CD4-positive, alpha-beta T cell treated with Interleukin-6 at 100 ng/mL for 8 hours (primary cell): ENCODE measurements at regions not wholly inside any gene's neighbourhood (a gene's known extent, or its start where the extent isn't known, plus 50 kb on each side); places are given as distances from the start of the nearest gene placed in this dataset.
"Not testable (repeated sequence)": the region's sequence is repeated elsewhere in the genome, so short reads cannot be mapped to it uniquely, and the experiment has no call there.

Experiments used
- DNase-seq: peaks from one replicate; pipeline ENCODE4 v3.0.0-alpha.2; 2020; ENCODE audit warnings: mixed read lengths, low spot score

DNA sequence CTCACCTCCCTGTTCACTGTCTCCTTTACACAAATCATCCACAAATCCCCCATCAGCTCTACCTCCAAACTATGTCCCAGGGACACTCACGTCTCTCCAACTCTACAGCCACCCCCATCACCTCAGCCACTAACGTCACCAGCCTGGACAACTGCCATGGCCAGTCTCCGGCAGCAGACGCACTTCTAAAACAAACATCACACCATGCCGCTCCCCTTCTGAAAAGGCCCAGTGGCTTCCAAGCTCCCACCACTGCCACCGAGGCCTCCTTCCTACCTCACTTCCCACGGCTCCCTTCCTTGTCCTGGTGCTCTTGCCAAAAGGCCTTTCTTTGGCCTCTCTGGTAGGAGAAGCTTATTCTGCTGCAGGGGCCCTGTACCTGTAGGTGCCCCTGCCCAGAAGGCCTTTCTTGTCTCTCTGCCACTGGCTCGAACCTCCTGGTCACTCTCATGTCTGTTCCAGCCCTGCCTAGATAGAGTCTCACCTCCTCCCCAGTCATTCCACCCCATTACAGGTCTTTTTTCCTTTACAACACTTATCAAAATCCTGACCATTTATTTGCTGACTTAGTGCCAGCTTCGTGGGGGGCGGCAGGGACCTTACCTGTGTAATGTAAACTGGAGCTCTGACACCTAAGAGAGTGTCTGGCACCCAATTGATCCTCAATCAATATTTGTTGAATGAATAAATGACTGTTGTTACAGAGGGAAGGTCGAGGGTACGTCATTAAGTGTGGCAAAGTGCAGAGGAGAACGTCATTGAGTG is 304.2 kb downstream of the GOLGA6L6 start:
- DNase-seq, result not testable (repeated sequence)

DNA sequence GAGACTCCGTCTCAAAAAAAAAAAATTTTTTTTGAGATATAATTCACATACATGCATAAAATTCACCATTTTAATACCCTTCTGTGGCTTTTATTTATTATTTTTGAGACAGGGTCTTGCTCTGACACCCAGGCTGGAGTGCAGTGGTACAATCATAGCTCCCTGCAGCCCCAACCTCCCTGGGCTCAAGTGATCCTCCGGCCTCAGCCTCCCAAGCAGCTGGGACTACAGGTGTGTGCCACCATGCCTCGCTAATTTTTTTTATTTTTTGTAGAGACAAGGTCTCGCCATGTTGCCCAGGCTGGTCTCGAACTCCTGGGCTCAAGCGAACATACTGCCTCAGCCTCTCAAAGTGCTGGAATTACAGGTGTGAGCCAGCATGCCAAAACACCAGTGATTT is 305.9 kb downstream of the GOLGA6L6 start:
- not testable (repeated sequence) for DNase-seq

DNA sequence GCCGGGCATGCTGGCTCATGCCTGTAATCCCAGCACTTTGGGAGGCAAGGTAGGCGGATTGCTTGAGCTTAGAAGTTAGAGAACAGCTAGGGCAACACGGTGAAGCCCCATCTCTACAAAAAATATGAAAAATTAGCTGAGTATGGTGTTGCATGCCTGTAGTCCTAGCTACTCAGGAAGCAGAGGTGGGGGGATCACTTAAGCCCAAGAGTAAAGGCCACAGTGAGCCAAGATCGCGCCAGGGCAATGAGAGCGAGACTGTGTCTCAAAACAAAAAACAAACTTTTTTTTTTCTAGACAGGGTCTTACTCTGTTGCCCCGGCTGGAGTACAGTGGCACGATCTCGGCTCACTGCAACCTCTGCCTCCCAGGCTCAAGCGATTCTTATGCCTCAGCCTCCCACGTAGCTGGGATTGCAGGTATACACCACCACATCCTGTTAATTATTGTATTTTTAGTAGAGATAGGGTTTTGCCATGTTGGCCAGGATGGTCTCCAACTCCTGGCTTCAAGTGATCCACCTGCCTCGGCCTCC is 307.5 kb downstream of the GOLGA6L6 start:
- DNase-seq, result not testable (repeated sequence)

DNA sequence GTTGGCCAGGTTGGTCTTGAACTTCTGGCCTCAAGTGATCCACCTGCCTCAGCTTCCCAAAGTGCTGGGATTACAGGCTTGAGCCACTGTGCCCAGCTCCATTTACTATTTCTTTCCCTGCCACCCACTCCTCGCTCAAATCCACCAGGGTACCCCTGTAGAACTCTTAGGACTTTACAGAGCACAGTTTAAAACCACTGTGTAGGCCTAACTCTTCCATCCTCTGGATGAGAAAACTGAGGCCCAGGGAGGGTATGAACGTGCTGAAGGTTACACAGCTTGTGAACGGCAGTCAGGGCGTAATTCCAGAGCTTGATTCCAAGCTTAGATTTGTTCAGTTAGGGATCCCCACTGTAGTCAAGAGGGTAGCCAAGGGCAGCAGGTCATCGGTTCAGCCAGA is 309.1 kb downstream of the GOLGA6L6 start:
- not testable (repeated sequence) for DNase-seq

DNA sequence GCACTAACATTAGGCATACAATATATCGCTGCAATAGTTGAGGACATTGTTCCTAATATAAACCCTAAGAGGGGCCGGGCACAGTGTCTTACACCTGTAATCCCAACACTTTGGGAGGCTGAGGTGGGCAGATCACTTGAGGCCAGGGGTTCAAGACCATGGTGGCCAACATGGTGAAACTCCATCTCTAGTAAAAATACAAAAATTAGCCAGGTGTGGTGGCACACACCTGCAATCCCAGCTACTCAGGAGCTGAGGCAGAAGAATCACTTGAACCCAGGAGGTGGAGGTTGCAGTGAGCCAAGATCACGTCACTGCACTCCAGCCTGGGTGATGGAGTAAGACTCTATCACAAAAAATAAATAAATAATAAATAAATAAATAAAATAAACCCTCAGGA is 310.9 kb downstream of the GOLGA6L6 start:
- not testable (repeated sequence) for DNase-seq

DNA sequence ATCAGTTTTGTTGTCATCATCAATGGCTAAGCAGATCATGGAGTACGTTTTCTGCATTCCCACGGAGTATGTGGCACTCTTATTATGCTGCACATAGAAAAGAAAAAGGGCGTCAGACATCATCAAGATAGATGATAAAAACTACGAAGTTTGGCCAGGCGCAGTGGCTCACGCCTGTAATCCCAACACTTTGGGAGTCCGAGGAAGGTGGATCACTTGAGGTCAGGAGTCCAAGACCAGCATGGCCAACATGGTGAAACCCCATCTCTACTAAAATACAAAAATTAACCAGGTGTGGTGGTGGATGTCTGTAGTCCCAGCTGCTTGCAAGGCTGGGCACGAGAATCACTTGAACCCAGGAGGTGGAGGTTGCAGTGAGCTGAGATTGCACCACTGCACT is 312.8 kb downstream of the GOLGA6L6 start:
- not testable (repeated sequence) for DNase-seq

DNA sequence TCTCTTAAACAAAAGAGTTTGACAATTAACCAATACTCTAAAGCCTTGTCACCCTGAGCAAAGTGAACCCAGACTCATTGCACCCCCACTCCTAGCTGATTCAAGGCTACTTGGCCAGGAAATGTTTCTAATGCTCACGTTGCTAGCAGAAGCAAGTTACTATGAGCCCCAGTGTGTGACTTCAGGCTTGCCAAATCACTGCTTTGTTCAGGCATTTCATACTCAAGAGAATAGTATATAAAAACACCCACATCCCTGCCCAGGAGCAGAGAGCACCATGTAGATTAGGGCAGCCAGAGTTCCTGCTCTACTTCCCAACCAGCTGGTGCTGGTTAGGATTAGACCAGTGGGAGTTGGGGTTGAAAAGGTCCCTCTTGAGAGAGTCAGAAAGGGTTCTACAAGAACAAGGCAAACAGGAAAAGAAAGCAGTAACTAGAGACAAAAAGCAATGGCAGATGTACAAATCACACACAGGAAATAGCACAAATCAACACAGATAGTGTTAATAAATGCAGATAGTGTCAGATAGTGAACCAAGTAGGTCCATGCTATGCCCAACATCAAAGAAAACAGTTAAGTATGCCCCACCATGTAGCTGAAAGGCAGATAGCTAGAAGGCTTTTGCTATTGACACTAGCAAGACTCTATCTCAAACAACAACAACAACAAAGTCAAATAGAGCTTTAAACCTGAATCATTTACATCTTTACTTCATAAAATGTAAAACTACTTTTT is 314.3 kb downstream of the GOLGA6L6 start:
- not testable (repeated sequence) for DNase-seq

DNA sequence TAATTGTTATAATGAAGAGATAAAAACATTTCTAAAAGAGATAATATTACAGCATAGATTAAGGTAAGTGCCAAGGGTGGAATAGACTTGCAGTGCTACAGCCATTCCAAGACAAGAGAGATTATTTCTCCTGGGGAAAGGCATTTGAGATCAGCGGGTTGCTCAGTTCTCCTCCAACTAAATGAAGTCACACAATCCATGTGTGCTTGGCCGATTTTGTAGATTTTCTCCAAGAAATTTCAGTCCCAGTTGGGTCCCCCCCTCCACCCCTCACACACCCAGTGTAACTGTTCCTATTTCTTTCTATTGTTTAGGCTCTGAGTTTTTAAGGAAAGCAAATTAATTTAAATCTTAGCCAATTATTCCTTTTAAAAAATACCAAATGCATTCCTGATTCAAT is 315.1 kb downstream of the GOLGA6L6 start:
- DNase-seq, result not testable (repeated sequence)

DNA sequence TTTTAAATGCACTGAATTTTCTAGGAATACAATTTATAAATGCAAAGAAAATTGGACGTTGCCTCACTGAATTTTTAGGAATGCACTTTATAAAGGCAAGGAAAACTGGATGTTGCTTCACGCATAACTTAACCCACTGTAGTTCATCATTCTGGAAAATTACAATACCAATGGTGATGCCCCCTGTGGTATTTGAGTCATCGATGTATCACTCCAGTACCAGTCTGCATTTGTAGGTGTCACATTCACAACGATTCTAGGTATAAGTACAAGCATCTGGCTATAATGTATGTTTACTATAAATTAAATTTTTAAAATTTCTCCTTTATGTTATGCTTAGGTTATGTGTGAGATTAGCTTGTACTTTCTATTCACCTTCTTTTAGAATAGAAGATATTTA is 320.5 kb downstream of the GOLGA6L6 start:
- not testable (repeated sequence) for DNase-seq

DNA sequence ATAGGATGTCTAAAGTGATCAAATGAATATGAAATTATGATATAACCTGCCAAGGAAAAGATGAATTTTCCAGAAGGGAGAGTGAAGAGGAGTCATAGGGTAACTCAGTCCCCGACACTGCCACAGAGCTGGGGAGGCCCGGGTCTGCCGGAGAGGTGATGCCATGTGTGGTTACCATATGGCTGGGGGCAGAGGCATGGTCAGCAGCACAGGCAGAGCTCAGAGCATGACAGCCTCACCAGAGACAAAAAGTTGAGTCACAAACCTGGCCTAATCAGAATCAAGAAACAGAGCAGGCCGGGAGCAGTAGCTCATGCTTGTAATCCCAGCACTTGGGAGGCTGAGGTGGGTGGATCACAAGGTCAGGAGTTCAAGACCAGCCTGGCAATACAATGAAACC is 322.4 kb downstream of the GOLGA6L6 start:
- DNase-seq, result not testable (repeated sequence)

DNA sequence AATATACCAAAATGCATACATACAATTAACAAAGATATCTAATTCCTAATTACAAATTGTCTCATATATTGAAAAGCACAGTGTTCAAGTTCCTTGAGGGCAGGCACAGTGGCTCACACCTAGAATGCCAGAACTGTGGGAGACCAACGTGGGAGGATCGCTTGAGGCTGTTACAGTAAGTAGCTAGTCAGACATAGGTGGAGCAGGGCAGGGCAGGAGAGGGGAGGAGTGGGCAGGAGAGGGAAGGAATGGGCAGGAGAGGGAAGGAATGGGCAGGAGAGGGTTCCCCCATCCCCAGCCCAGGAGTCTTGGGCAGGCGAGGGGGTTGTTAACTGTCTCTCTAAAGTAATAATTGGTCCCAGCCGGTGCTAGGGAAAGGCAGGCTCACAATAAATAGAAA is 325.9 kb downstream of the GOLGA6L6 start:
- DNase-seq, result not testable (repeated sequence)

DNA sequence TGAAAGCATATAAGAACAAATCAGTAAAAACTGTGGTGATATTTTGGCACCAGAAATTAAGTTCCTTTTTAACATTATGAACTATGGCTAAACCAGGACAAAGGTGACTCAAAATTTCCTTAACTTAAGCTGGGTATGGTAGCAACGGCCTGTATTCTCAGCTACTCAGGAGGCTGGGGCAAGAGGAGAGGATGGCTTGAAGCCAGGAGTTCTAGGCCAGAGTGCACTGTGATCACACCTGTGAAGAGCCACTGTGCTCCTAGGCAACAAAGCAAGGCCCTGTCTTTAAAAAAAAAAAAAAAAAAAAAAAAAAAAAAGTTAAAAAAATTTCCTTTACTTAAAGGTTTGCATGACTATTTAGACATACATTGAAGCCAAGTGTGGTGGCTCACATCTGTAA is 327.5 kb downstream of the GOLGA6L6 start:
- not testable (repeated sequence) for DNase-seq

DNA sequence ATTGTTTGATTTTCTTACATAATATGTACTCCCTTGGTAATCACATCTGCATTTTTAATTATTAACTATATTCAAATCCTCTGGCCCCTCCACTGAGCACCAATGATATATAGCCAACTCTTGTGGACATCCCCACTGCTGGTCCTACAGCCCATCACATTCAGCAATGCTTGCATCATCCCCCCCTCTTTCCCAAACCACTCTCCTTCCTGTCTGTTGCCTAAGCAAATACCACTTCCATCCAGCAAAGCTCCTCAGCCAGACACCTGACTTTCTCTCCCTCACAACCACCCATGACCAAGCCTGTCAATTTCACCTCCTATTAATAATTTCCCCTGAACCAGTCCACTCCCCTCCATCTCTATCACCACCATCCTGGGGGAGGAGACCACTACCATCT is 330.1 kb downstream of the GOLGA6L6 start:
- DNase-seq, result not testable (repeated sequence)

DNA sequence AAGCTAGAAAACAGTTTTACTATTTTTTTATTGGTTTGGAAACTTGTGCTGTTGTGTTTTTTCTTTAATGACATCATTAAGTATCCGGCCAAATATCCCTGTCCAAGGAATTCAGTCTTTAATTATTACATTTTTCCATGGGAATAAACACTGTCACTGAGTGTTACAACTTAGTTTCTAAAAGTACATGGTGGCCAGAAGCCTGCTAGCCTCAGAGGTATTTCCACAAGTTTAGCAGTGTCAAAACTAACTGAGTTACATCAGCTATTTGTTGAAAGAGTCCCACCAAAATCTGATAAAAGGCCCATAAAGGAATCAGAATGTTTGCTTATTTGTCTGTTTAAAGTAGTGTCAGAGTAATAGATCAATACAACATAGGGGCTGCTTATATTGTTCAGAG is 331.6 kb downstream of the GOLGA6L6 start:
- DNase-seq, result not testable (repeated sequence)

DNA sequence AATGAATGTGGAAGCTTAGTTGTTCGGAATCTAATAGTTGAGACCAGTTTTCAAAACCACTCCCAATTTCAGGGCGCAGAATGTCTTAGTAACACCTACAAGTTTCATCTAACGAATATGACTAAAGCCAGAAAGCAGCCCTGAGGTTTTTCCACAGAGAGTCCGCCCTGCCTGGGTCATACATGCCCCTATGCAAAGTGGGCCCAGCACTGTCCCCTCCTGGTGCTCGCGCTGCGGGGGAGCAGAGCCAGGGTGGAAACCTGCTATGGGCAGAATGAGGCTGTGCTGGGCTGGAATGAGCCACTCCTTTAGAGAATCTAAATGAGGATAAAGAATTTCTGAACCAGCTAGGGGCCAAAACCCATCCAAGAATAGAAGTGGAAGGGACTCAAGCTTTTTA is 334.0 kb downstream of the GOLGA6L6 start:
- DNase-seq, result not testable (repeated sequence)

DNA sequence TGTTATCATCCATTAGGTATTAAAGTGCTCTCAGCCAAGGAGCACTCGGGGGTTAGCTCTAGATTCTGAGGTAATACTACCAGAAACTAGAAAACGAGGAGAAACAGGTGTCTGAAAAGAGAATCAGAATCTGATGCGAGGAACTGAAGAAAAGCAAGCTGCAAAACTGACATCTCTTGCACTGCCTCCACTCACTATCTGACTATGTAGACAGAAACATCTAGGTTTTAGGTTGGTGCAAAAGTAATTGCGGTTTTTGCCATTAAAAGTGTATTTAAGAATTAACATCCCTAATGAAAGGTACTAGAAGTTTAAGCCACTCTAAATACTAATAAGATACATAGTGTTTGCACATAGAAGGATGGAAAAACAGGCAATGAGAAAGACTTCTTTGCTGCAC is 334.4 kb downstream of the GOLGA6L6 start:
- not testable (repeated sequence) for DNase-seq

DNA sequence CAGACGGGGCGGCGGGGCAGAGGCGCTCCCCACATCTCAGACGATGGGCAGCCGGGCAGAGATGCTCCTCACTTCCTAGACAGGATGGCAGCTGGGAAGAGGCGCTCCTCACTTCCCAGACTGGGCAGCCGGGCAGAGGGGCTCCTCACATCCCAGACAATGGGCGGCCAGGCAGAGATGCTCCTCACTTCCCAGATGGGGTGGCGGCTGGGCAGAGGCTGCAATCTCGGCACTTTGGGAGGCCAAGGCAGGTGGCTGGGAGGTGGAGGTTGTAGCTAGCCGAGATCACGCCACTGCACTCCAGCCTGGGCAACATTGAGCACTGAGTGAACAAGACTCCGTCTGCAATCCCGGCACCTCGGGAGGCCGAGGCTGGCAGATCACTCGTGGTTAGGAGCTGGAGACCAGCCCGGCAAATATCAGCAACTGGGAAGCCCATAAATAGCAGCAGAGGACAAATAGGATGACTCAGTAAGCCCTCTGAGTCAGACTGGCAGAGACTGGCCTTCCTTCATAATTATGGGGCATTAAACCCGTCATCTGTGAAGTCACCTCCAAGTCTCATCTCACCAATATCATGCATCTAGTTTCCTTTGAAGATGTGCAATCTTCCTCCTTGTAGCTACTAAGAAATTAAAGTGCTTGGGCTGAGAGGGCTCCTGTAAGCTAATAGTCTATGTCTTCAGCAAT is 337.3 kb downstream of the GOLGA6L6 start:
- DNase-seq, result not testable (repeated sequence)

DNA sequence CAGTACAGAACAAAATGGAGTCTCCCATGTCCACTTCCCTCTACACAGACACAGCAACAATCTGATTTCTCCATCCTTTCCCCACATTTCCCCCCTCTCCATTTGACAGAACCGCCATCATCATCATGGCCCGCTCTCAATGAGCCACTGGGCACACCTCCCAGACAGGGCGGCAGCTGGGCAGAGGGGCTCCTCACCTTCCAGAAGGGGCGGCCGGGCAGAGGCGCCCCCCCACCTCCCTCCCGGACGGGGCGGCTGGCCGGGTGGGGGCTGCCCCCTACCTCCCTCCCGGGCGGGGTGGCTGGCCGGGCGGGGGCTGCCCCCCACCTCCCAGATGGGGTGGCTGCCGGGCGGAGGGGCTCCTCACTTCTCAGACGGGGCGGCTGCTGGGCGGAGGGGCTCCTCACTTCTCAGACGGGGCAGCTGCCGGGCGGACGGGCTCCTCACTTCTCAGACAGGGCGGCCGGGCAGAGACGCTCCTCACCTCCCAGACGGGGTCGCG is 337.9 kb downstream of the GOLGA6L6 start:
- DNase-seq, result not testable (repeated sequence)

DNA sequence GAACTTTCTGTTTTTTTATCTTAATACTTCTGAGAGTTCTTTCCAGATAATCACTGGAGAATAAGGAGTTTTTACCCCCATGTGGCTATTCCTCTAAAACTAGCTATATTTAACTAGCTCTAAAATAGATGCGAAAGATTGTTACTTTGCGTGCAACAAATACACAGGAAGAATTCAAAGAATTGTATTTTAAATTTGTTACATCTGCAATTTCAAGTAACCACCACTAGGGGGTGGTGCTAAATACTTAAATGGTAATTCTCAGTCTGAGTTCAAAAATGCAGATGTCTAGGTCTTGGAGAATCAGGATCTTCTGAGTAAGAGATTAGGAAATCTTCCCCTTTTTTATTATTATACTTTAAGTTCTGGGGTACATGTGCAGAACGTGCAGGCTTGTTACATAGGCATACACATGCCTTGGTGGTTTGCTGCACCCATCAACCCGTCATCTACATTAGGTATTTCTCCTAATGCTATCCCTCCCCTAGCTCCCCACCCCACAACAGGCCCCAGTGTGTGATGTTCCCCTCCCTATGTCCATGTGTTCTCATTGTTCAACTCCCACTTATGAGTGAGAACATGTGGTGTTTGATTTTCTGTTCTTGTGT is 346.9 kb downstream of the GOLGA6L6 start:
- DNase-seq, result not testable (repeated sequence)

DNA sequence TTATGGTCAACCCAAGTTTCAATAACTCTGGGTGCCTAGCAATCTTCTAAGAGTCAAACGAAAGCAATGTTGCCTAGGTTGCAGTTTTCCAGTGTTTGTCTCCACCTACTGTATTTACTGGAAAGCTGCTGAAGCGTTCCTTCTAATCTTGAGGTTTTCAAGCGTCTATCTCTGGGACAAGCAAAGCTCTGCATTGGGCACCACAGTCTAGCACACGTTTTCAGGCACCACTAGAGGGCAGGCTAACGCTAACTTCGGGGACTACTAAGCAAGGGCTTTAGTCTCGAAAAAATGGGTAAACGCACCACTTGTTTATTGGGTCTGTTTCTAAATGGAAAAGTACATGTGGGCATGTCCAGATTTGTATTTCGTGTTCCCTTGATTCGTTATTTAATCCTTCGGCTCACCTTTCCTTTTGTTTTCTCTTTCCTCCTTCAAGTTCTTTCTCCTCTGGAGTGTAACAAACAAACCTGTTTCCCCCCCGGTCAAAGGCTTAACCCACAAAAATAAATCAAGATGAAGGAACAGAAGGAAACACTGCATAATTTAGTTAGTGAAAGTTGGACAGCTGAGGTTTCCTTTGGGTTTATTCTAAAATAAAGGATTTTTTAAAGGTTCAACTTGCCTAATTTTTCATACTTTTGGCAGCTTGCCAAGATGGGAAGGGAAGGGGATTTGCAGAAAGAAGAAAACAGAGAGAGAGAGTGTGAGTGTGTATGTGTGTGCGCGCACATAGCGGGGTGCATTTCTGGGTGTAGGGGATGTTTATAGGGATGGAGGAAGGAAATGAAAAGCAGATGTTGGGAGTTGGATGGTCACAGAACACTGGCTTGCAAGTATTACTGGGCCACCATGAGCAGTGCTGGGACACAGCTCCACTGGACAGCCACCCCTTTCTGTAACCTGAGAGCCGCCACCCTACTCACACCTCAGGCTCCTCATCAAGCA is 348.3 kb downstream of the GOLGA6L6 start:
- DNase-seq, result not testable (repeated sequence)
